HG03025 (cell line): ENCODE measurements at regions not wholly inside any gene's neighbourhood (a gene's known extent, or its start where the extent isn't known, plus 50 kb on each side); places are given as distances from the start of the nearest gene placed in this dataset.
"Not testable (repeated sequence)": the region's sequence is repeated elsewhere in the genome, so short reads cannot be mapped to it uniquely, and the experiment has no call there.

Source experiments
- ATAC-seq: cut with Tn5 transposase; IDR thresholded peaks from one replicate; pipeline ENCODE4 v1.9.1; 2021; ENCODE audit warnings: mild to moderate bottlenecking, moderate library complexity; ENCODE audit not compliant: unreplicated experiment, low FRiP score

- ATAC-seq, result no peak
Observed at GRCh38 chr1:229133811-229134210, 137.1 kb upstream of the RAB4A start.

GRCh38 chr1:229134381-229135217 lies 136.3 kb upstream of the RAB4A start:
- ATAC-seq, result not testable (repeated sequence)

- no peak for ATAC-seq
Observed at GRCh38 chr1:229135773-229136172, 135.1 kb upstream of the RAB4A start.

GRCh38 chr1:229136822-229137221 lies 134.1 kb upstream of the RAB4A start:
- ATAC-seq, result no peak

GRCh38 chr1:229137271-229137670 lies 133.6 kb upstream of the RAB4A start:
- no peak for ATAC-seq

- no peak for ATAC-seq
Observed at GRCh38 chr1:229138058-229138457, 132.9 kb upstream of the RAB4A start.

- peak; percentile 70 for ATAC-seq
Observed at GRCh38 chr1:229139331-229140118, 131.4 kb upstream of the RAB4A start.

GRCh38 chr1:229140119-229140396 lies 130.9 kb upstream of the RAB4A start:
- no peak for ATAC-seq

GRCh38 chr1:229141271-229141670 lies 129.6 kb upstream of the RAB4A start:
- ATAC-seq, result no peak

- ATAC-seq, result no peak
Observed at GRCh38 chr1:229141689-229142377, 129.1 kb upstream of the RAB4A start.

- ATAC-seq, result no peak
Observed at GRCh38 chr1:229142471-229142870, 128.4 kb upstream of the RAB4A start.

- ATAC-seq, result no peak
Observed at GRCh38 chr1:229146647-229147046, 124.3 kb upstream of the RAB4A start.

GRCh38 chr1:229147072-229147471 lies 123.8 kb upstream of the RAB4A start:
- no peak for ATAC-seq

GRCh38 chr1:229148041-229148671 lies 122.8 kb upstream of the RAB4A start:
- ATAC-seq, result no peak

- ATAC-seq, result no peak
Observed at GRCh38 chr1:229148743-229149142, 122.2 kb upstream of the RAB4A start.

- ATAC-seq, result no peak
Observed at GRCh38 chr1:229149435-229149834, 121.5 kb upstream of the RAB4A start.

GRCh38 chr1:229150518-229150917 lies 120.4 kb upstream of the RAB4A start:
- ATAC-seq, result no peak

GRCh38 chr1:229151412-229151811 lies 119.5 kb upstream of the RAB4A start:
- not testable (repeated sequence) for ATAC-seq

GRCh38 chr1:229152311-229152710 lies 118.6 kb upstream of the RAB4A start:
- no peak for ATAC-seq

- ATAC-seq, result no peak
Observed at GRCh38 chr1:229153955-229154548, 116.9 kb upstream of the RAB4A start.
